GM12875 (cell line): ENCODE measurements at regions not wholly inside any gene's neighbourhood (a gene's known extent, or its start where the extent isn't known, plus 50 kb on each side); places are given as distances from the start of the nearest gene placed in this dataset.

Source experiments
- H3K4me3 ChIP-seq: one replicate; pipeline ENCODE4 v1.5.1; 2011; ENCODE audit warnings: low read depth, low read length, control low read depth
- CTCF ChIP-seq: IDR thresholded peaks from 2 replicates; pipeline ENCODE4 v1.5.1; 2011; ENCODE audit warnings: low read depth, mild to moderate bottlenecking, control low read depth, inconsistent platforms, low read length, moderate library complexity, borderline replicate concordance; ENCODE audit not compliant: insufficient read depth

- no peak for TF ChIP-seq CTCF
- no peak overlapping the region for H3K4me3 ChIP-seq
Measured at GRCh38 chr2:21331625-21332370, 208.0 kb downstream of the TDRD15 start.

GRCh38 chr2:21332993-21333625 lies 209.3 kb downstream of the TDRD15 start:
- no peak for TF ChIP-seq CTCF
- H3K4me3 ChIP-seq = no peak overlapping the region

GRCh38 chr2:21333684-21334083 lies 209.9 kb downstream of the TDRD15 start:
- H3K4me3 ChIP-seq = no peak overlapping the region
- TF ChIP-seq CTCF = no peak

- no peak overlapping the region for H3K4me3 ChIP-seq
- TF ChIP-seq CTCF = no peak
Measured at GRCh38 chr2:21346984-21347383, 223.2 kb downstream of the TDRD15 start.

- TF ChIP-seq CTCF = no peak
Measured at GRCh38 chr2:21353879-21354679, 230.3 kb downstream of the TDRD15 start.

GRCh38 chr2:21356086-21356856 lies 232.5 kb downstream of the TDRD15 start:
- no peak for TF ChIP-seq CTCF
- no peak overlapping the region for H3K4me3 ChIP-seq

More at GRCh38 chr2:21353879-21354679, 230.3 kb downstream of the TDRD15 start:
- H3K4me3 ChIP-seq = no peak overlapping the region
